NCI-H146 (cell line): ENCODE measurements at regions not wholly inside any gene's neighbourhood (a gene's known extent, or its start where the extent isn't known, plus 50 kb on each side); places are given as distances from the start of the nearest gene placed in this dataset.
"Not testable (repeated sequence)": the region's sequence is repeated elsewhere in the genome, so short reads cannot be mapped to it uniquely, and the experiment has no call there.

ENCODE experiments used
- DNase-seq: peaks from one replicate; lab custom pipeline; 2025; lab: John Stamatoyannopoulos, UW

DNA sequence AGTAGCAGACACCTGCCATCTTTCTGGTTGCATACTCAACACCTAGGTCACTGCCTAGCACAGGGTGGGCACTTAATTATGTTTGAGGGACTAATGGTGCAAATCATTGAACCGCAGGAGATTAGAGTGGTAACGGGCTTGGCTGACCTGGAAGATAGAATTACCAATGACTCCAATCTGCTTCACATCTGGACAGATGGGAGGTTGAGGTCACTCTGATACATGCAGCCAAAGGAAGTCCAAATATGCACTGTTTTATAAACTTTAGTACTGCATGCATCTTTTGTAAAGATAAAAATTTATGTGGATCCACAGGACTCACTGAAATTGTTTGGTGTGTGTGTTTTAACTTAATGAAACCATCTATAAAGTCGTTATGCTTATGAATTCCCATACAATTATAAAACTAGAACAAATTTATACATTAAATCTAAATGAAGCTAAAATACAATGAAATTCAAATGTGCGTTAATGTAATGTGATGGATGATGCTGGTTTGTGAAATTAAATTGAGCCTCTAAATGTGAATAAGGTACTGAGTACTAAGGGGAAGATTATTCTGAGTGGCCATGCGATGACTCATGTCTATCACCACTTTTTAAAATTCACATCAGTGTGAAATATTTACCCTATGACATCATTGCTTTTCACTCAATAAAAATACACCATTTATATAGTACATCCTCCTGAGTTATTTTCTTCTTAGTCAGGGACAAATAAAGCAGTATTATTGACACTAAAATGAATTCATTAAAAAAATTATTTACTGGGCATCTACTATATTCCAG, 224.7 kb upstream of the FAM78B start:
- DNase-seq, result no peak

DNA sequence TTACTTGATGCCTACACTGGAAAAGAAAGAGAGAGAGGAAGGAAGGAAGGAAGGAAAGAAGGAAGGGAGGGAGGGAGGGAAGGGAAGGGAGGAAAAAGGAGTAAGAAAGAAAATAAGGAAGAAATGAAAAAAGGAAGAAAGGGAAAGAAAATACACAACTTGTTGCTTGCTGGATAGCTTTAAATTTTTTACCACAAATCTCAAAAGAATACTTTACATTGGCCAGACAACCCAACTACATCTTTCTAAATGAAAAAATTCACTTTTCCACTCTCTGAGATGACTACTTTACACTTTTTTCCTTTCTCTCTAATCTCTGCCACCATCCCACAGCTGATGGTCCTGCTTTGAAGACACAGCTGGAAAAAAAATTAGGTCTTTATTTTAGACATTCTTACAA, 228.9 kb upstream of the FAM78B start:
- DNase-seq, result no peak

DNA sequence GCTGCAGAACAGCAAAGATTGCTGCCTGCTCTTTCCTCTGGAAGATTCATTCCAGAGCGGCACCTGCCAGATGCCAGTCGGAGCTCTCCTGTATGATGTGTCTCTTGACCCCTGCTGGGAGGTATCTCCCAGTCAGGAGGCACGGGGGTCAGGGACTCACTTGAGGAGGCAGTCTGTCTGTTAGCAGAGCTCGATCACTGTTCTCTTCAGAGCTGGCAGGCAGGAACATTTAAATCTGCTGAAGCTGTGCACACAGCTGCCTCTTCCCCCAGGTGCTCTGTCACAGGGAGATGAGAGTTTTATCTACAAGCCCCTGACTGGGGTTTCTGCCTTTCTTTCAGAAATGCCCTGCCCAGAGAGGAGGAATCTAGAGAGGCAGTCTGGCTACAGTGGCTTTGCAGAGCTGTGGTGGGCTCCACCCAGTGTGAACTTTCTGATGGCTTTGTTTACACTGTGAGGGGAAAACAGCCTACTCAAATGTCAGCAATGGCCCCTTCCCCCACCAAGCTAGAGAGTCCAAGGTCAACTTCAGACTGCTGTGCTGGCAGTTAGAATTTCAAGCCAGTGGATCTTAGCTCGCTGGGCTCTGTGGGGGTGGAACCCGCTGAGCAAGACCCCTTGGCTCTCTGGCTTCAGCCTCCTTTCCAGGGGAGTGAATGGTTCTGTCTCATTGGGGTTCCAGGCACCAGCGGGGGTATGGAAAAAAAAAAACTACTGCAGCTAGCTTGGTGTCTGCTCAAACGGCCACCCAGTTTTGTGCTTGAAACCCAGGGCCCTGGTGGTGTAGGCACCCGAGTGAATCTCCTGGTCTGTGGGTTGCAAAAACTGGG, 242.7 kb upstream of the FAM78B start:
- DNase-seq, result not testable (repeated sequence)

DNA sequence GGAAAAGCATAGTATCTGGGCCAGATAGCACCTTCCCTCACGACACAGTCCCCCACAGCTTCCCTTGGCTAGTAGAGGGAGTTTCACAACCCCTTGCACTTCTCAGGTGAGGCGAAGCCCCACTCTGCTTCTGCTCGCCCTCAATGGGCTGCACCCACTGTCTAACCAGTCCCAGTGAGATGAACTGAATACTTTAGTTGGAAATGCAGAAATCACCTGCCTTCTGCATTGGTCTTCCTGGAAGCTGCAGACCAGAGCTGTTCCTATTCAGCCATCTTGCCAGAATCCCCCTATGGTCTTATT, 243.2 kb upstream of the FAM78B start:
- no peak for DNase-seq

DNA sequence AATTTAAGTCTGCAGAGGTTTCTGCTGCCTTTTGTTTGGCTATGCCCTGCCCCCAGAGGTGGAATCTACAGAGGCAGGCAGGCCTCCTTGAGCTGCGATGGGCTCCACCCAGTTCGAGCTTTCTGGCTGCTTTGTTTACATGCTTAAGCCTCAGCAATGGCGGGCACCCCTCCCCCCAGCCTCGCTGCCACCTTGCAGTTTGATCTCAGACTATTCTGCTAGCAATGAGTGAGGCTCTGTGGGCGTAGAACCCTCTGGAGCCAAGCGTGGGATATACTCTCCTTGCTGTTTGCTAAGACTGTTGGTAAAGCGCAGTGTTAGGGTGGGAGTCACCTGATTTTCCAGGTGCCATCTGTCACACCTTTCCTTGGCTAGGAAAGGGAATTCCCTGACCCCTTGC, 250.0 kb upstream of the FAM78B start:
- DNase-seq, result not testable (repeated sequence)

DNA sequence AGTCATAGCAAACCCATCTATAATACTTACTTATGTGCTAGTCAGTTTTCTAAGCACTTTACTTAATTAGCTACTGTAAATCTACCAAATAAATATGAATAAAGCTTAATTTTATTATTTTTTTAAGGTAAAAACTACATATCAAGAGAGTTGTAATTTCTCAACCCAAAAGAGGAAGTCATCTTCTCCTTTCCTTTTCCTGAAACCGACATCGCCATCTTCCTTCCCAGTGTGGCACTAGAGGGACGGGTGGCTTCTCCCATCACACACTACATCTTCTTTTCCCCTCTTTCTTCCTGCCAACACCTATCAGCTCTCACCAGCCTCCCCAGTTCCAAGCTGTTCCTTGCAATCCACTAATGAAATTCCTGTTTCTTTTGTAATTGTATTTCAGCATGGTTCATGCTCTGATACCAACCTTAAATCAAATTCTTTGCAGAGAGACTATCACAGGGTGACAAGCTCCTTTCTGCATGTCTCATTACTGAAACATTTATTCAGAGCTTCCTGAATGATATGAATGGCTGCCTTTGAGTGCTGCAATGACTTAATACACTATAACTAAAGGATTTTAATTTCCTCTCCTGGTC, 251.6 kb upstream of the FAM78B start:
- no peak for DNase-seq

DNA sequence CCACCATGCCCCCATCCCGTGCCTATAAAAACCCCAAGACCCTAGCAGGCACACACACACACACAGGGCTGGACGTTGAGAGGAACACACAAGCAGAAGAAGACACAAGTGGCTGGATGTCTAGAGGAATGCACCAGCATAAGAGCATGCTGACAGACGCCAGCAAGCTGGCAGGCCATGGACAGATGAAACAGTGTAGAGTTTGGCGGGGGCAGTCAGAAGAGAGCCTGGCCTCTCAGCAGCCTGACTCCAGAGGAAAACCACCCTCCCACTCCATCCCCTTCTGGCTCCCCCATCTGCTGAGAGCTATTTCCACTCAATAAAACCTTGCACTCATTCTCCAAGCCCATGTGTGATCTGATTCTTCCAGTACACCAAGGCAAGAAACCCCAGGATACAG, 255.8 kb upstream of the FAM78B start:
- not testable (repeated sequence) for DNase-seq

DNA sequence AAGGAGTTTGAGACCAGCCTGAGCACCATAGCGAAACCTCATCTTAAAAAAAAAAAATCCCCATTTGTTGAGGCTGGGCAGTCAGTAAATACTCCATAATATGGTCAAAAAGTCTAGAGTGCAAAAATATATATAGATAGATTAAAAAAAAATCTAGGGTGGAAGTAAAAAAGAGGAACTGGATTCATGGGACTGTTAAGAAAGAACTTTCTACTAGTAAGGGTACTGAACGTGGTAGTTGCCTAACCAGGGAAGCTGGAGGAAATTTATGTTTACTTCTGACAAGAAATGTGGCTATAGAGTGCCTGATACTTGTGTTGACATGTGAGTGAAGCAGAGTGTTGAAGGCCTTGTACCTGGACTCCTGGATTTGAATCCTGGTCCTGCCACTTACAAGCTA, 265.9 kb upstream of the FAM78B start:
- DNase-seq, result no peak

DNA sequence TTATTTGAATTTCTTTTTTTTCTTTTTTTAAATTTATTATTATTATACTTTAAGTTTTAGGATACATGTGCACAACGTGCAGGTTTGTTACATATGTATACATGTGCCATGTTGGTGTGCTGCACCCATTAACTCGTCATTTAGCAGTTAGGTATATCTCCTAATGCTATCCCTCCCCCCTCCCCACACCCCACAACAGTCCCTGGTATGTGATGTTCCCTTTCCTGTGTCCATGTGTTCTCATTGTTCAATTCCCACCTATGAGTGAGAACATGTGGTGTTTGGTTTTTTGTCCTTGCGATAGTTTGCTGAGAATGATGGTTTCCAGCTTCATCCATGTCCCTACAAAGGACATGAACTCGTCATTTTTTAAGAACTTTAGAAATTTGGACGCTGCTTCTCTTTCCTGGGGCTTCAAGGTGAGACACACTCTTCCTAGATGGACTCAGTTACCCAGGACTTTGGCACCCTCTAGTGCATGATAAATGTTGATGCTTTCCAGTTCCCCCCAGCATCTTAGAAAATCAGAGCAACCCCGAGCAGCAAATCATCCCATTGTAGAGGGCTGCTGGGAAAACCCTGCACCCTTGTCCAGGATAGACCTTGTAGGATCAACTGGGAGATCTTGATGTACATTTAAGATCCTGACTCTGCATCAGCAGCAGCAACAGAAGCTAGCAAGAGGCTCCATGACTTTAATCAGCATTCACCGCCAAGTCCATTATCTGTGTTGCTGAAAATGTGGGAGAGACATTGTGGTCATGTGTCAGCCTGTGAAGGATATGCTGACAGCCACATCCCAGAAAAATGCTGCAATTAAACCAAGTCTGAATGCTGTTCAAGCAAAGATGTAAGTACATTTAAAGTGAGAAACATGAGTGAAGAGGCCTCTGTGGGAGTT, 266.9 kb upstream of the FAM78B start:
- peak; percentile 1 for DNase-seq

DNA sequence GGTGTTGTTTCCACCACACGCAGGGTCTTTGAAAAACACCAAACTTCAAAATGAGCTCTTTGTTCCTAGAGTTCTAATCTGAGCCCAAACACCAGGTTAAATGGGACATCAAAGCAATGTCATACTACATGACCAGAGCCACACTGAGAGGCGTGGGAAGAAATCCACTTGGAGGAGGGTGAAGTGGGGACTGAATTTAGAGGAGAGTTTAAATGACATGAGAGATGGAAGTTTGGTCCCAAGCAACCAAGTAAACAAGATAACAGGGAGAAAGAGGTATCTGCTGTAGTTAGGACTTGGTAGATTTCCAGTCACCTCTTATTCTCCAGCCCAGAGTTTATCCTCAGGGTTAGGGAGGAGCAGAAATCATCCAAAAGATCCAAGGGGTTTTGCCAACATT, 290.9 kb upstream of the FAM78B start:
- DNase-seq, result no peak

DNA sequence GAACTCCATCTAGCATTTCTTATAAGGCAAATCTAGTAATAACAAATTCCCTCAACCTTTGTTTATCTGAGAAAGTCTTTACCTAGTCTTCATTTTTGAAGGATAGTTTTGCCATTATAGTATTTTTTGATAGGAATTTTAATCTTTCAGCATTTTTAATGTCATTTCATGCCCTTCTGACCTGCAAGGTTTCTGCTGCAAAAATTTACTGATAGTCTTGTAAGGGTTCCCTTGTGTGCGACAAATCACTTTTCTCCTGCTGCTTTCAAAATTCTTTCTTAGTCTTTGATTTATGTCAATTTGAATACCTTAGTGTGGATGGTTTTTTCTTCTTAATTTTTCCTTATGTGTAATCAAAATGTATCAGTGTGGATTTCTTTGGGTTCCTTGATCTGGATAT, 297.5 kb upstream of the FAM78B start:
- no peak for DNase-seq

DNA sequence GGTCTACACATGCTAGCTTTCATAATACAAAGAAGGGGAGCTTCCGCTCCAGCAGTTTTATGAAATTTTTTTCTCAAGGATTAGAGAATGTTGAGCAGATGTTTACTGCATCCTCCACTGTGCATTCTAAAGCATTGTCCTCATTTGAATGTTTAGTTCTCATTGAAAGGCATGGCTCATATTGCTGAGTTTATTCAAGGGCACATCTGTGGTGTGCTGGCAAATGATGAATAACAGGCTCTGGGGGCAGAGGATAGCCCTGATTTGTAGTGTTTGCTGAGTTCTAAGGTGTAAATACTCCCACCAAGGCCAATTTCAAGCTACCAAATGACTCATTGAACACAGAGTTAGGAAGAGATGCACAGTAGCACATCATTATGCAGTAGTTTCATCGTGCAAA, 303.2 kb upstream of the FAM78B start:
- no peak for DNase-seq

DNA sequence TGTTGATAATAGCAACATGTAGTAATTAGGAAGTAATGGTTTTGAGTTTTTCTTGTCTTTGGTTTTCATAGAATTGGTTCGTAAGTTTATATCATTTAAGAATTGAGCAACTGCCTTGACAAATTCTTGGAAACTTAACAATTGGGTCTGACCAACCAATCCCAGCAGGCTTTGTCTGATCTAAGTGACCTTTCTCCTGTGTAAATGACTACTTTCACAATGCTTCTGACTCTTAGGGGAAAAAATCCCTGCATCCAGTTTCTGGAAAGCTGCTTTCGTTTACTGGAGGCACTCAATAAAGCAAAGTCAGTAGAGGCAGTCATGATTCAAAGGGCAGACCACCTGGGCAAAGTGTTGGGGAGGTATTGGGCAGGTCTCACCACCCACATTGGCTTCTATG, 303.6 kb upstream of the FAM78B start:
- no peak for DNase-seq

DNA sequence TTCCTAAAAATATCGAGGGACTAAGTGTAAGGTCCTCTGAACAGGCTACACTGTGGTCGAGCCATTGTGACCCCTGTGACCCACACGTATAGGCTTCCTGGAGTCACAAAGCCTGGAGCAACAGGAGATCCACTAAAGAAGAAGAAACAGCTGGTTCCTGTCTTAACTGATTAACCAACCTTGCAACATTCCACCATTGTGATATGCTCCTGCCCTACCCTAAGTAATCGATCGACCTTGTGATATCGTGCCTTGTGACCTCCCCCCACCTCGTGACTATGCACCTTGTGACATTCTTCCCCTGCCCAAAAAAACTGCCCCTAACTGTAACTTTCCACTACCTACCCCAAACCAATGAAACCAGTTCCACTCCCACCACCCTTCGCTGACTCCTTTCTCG, 304.6 kb upstream of the FAM78B start:
- DNase-seq, result no peak

DNA sequence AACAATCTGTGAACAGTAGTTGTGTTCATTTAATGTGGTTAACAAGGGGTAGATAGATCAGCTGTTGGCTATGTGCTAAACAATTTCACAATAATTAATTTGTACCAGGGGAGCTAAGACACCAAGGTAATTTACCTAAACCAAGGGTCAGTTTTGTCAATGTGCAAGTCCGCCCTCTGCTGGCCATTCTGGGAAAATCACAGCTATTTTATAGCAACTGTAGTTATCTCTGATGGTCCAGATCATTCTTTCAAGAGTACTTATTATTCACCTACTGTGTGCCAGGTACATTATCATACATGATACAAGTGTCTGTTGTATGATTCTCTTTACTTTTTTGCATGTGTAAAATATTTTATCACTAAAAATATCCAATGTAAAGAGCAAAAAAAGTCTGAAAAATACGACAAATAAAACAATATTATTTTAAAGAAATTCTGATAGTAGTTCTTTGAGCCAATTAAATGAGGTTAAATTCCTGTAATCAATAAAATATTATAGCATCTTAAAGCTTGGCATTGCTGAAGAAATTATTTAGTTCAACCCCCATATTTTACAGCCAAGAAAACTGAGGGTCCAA, 312.3 kb upstream of the FAM78B start:
- peak; percentile 20 for DNase-seq

DNA sequence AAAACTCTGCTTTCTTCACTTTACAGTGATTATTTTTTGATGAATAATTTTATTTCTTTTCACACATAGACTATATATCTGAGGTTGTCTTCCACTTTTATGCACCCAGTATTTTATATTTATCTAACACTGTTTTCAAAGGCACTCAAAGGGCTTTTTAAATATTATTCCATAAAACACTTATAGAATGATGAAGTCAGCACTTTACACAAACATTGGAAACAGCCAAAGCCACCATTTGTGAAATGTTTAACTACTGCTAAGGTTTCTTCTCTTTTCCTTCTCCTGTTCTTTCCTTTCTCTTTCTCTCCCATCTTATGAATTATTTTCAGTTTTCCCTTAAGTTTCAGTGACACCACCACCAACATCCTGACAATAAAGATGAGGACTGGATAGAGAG, 317.7 kb upstream of the FAM78B start:
- DNase-seq, result no peak

DNA sequence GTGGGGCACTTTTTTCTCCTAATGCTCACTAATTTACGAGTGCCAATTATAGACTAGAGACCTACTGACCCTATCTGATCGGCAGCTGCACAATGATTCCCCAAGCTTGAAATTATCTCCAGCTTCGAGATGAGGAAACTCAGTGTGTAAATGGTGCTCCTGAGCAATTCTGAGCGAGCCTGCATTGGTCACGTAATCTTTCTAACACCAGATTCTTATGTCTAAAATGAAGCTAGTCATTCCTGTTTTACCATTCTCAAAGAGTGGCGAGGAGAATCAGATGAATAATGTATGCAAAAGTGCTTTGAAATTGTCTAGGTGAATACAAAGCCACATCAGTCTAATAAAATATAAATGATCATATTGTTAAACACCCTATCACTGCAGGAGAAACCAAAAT, 318.1 kb upstream of the FAM78B start:
- no peak for DNase-seq

DNA sequence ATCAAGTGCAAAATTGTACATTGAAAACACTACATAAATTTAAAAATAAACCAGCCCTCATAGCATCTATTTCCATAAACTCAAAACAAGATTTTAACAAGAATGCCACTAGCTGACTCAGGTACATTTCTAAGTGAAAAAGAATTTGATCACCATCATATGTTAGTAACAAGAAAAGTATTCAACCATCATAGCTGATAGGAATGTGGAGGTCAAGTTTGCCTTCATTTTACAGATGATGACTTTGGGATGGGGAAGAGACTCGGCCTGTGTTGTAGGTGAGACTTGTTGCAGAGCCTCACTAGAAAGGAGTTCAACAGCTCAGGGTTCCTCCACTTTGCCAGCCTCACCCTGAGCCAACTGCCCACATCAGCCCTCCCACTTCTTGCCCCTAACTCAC, 318.8 kb upstream of the FAM78B start:
- DNase-seq, result no peak

DNA sequence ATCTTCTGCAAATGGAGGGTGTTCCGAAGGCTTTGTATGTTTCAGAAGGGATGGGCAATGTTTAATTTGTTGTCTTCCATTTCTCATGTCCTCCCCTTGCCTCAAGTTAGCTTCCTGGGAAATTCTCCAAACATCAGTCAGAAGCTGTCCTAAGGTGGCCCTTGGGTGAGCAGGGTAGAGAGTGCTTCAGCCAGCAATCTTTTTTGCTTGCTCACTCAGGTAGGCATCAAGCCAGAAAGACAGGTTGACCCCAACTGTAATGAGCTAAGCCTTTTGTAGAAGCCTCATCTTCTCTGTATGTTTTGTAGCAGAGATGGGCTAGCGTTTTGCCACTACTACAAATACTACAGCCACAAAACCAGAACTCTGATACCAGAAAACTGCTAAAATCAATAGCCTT, 321.5 kb upstream of the FAM78B start:
- DNase-seq, result no peak

DNA sequence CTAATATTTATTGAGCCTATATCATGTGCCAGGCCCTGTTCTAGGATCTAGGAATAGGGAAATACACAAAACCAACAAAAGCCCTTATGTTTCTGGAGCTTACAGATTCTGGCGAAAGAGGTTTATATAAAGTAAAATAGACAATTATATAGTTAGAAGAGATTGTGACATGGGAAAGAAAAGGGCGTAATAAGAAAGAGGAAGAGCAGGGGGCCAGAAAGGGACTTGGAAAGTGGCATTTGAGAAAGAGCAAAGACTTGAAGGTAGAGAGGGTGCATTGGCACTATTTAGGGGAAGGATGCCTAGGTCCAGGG, 322.5 kb upstream of the FAM78B start:
- DNase-seq, result no peak

DNA sequence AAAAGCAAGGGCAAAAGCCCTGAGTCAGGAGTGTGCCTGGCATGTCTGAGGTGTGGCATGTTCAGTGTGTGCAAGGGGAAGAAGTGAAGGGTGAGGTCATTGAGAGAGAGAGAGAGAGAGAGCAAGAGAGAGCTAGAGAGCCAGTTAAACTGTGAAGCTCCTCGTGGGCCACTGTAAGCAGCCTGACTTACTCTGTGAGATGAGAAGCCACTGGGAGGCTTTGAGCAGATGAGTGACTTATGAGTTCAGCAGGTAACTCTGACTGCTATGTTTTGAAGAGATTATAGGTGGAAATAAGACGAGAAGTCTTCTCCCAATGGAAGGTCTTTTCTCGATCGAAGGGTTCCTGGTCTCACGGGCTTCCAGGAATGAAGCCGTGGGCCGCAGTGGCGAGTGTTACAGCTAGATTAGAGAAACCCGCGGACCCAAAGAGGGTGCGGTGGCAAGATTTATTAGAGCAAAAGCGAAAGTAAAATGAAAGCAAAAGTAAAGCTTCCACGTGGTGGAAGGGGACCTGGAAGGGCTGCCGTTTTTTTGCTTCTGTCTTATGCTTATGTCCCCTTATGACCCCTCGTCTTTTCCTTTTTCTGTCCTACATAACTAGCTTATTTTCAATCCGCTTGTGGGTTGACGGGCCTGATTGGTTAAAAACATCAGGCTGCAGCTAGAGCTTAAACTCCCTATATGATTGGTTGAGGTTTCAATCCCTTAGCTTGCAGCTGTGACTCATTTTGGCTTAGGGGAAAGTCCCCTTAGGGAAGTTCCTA, 323.1 kb upstream of the FAM78B start:
- DNase-seq, result no peak
